Uterus (tissue), 2 donors: ENCODE measurements at regions not wholly inside any gene's neighbourhood (a gene's known extent, or its start where the extent isn't known, plus 50 kb on each side); places are given as distances from the start of the nearest gene placed in this dataset.
"Not testable (repeated sequence)": the region's sequence is repeated elsewhere in the genome, so short reads cannot be mapped to it uniquely, and the experiment has no call there.

Experiments used
- POLR2A ChIP-seq, 2 donors: fragments of 450-650 bp; IDR thresholded peaks; one replicate each; pipeline ENCODE4 v1.6.1; 2016; ENCODE audit warnings: antibody characterized with exemption in 2 of 2, mild to moderate bottlenecking in 1 of 2, moderate library complexity in 1 of 2
- TF ChIP-seq, protein P1 (sequence below), 4 experiments: fragments of 200-600 bp in 2 of 4; fragments of 450-650 bp in 2 of 4; sonication (generic) in 2 of 4; IDR thresholded peaks; one replicate each; pipeline ENCODE4 v1.5.1; 2016 to 2019; ENCODE audit warnings: antibody characterized with exemption in 4 of 4, mild to moderate bottlenecking in 2 of 4, moderate library complexity in 1 of 4

DNA sequence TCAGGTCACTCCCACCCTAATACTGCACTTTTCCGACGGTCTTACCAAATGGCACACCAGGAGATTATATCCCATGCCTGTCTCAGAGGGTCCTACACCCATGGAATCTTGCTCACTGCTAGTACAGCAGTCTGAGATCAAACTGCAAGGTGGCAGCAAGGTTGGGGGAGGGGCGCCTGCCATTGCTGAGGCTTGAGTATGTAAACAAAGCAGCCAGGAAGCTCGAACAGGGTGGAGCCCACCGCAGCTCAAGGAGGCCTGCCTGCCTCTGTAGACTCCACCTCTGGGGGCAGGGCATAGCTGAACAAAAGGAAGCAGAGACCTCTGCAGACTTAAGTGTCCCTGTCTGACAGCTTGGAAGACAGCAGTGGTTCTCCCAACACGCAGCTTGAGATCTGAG lies 57.5 kb upstream of the DNAJC1 start:
- not testable (repeated sequence) for TF ChIP-seq POLR2A (IDR thresholded peaks at IDR 0.05)
- TF ChIP-seq, protein P1, sequence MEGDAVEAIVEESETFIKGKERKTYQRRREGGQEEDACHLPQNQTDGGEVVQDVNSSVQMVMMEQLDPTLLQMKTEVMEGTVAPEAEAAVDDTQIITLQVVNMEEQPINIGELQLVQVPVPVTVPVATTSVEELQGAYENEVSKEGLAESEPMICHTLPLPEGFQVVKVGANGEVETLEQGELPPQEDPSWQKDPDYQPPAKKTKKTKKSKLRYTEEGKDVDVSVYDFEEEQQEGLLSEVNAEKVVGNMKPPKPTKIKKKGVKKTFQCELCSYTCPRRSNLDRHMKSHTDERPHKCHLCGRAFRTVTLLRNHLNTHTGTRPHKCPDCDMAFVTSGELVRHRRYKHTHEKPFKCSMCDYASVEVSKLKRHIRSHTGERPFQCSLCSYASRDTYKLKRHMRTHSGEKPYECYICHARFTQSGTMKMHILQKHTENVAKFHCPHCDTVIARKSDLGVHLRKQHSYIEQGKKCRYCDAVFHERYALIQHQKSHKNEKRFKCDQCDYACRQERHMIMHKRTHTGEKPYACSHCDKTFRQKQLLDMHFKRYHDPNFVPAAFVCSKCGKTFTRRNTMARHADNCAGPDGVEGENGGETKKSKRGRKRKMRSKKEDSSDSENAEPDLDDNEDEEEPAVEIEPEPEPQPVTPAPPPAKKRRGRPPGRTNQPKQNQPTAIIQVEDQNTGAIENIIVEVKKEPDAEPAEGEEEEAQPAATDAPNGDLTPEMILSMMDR (IDR thresholded peaks at IDR 0.05): not testable (repeated sequence)
